ENCODE measurements at regions not wholly inside any gene's neighbourhood (a gene's known extent, or its start where the extent isn't known, plus 50 kb on each side); places are given as distances from the start of the nearest gene placed in this dataset.

DNA sequence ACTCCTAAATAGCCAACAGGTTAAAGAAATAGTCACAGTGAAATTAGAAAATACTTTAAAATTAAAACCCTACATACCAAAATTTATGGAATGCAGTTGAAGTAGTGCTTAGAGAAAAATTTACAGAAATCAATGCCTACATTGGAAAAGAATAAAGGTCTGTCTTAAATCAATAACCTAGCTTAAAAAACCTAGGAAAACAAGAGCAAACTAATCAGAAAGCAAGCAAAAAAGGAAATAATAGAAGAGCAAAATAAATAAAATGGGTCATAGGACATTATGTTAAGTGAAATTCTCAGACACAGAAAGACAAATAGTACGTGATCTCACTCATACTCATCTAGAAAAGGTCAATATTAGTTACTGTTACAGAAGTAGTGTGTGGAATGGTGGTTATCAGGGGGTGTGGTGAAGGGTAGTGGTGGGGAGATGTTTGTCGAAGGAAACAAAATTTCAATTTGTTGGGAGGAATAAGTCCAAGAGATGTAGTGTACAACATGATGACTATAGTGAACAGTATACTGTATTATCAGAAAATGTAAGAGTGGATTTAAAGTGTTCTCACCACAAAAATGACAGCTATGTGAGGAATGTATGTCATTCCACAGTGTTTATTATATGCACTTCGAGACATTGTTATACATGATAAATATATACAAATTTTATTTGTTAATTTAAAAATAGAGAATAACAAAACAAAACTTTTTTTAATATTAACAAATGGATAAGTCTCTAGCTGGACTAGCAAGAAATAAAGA, 423.6 kb downstream of the CDH26 start:
- Histone ChIP-seq H3K4me1 (ENCODE audit: control insufficient read depth, insufficient read depth, low read length) (no peaks in the 10 kb centered on the region), H3K9me3 (ENCODE audit: control insufficient read depth, insufficient read depth, low read depth, low read length) (no peaks in the 10 kb centered on the region), H3K36me3 (ENCODE audit: control insufficient read depth in 2 of 2, insufficient read depth in 1 of 2, low read length in 2 of 2) (no peaks in the 10 kb centered on the region), H3K27ac (ENCODE audit: extremely low read depth, low read depth, low read length) (no peak overlapping the region), H3K4me3 (ENCODE audit: low read depth, low read length) (no peak overlapping the region)
- ChIA-PET POLR2A (interaction anchor here (0.6 kb wide), 1 partner anchor 208 kb away, joined by 4 read pairs; no protein-coding TSS in a partner anchor), CTCF (interaction anchor here (0.7 kb wide), 1 partner anchor 609 kb away, joined by 4 read pairs; no protein-coding TSS in a partner anchor)
- TF ChIP-seq ZNF266 (tag by site-specific recombination; IDR thresholded peaks at IDR 0.05; ENCODE audit: low read depth) (no peak), ZNF37A (tag by site-specific recombination; IDR thresholded peaks at IDR 0.05) (no peak), ZNF140 (tag by site-specific recombination; IDR thresholded peaks at IDR 0.05) (no peak), ZNF335 (tag by site-specific recombination; conservative IDR thresholded peaks at IDR 0.05) (no peak), ZNF707 (tag by site-specific recombination; IDR thresholded peaks at IDR 0.05) (no peak)
- TF ChIP-seq, protein P1, sequence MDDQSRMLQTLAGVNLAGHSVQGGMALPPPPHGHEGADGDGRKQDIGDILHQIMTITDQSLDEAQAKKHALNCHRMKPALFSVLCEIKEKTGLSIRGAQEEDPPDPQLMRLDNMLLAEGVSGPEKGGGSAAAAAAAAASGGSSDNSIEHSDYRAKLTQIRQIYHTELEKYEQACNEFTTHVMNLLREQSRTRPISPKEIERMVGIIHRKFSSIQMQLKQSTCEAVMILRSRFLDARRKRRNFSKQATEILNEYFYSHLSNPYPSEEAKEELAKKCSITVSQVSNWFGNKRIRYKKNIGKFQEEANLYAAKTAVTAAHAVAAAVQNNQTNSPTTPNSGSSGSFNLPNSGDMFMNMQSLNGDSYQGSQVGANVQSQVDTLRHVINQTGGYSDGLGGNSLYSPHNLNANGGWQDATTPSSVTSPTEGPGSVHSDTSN (CRISPR knock-in tag; IDR thresholded peaks at IDR 0.05) = no peak
- TF ChIP-seq, protein P2, sequence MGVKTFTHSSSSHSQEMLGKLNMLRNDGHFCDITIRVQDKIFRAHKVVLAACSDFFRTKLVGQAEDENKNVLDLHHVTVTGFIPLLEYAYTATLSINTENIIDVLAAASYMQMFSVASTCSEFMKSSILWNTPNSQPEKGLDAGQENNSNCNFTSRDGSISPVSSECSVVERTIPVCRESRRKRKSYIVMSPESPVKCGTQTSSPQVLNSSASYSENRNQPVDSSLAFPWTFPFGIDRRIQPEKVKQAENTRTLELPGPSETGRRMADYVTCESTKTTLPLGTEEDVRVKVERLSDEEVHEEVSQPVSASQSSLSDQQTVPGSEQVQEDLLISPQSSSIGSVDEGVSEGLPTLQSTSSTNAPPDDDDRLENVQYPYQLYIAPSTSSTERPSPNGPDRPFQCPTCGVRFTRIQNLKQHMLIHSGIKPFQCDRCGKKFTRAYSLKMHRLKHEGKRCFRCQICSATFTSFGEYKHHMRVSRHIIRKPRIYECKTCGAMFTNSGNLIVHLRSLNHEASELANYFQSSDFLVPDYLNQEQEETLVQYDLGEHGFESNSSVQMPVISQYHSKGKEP (tag by site-specific recombination; IDR thresholded peaks at IDR 0.05) = no peak

DNA sequence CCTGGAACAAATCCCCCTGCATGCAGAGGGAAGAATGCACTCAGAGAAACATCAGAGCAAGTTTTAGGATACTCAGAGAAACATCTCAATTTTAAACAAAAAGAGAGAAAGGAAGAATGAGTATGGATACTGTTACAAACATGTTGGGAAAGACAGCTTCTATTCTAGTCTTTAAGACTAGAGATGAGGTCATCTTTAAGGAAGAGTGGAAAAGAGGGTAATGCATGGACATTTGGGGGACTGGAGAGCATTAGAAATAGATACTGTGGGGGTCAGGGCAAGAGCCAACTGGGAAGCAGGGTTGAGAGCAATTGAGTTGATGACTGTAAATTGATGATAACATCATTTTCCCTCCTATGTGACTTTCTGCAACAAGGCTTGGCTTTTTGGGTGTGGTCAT, 431.2 kb downstream of the CDH26 start:
- no peaks in the 10 kb centered on the region for H3K36me3 ChIP-seq (ENCODE audit: control insufficient read depth in 2 of 2, insufficient read depth in 1 of 2, low read length in 2 of 2)
- POLR2A ChIA-PET = no interaction called here
- TF ChIP-seq, protein P3, sequence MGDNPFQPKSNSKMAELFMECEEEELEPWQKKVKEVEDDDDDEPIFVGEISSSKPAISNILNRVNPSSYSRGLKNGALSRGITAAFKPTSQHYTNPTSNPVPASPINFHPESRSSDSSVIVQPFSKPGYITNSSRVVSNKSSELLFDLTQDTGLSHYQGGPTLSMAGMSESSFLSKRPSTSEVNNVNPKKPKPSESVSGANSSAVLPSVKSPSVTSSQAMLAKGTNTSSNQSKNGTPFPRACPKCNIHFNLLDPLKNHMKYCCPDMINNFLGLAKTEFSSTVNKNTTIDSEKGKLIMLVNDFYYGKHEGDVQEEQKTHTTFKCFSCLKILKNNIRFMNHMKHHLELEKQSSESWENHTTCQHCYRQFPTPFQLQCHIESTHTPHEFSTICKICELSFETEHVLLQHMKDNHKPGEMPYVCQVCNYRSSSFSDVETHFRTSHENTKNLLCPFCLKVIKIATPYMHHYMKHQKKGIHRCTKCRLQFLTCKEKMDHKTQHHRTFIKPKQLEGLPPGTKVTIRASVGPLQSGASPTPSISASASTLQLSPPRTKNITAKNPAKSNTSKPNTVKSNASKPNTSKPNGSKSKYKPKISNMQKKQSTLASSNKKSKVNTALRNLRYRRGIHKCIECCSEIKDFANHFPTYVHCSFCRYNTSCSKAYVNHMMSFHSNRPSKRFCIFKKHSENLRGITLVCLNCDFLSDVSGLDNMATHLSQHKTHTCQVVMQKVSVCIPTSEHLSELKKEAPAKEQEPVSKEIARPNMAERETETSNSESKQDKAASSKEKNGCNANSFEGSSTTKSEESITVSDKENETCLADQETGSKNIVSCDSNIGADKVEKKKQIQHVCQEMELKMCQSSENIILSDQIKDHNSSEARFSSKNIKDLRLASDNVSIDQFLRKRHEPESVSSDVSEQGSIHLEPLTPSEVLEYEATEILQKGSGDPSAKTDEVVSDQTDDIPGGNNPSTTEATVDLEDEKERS (tag by site-specific recombination; IDR thresholded peaks at IDR 0.05) = no peak
- TF ChIP-seq ZNF404 (tag by site-specific recombination; IDR thresholded peaks at IDR 0.05) = no peak
- no peak for TF ChIP-seq YY1 (tag by site-specific recombination; IDR thresholded peaks at IDR 0.05)
- TF ChIP-seq, protein P4, sequence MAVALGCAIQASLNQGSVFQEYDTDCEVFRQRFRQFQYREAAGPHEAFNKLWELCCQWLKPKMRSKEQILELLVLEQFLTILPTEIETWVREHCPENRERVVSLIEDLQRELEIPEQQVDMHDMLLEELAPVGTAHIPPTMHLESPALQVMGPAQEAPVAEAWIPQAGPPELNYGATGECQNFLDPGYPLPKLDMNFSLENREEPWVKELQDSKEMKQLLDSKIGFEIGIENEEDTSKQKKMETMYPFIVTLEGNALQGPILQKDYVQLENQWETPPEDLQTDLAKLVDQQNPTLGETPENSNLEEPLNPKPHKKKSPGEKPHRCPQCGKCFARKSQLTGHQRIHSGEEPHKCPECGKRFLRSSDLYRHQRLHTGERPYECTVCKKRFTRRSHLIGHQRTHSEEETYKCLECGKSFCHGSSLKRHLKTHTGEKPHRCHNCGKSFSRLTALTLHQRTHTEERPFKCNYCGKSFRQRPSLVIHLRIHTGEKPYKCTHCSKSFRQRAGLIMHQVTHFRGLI (tag by site-specific recombination; IDR thresholded peaks at IDR 0.05) = no peak
- TF ChIP-seq ZSCAN23 (tag by site-specific recombination; IDR thresholded peaks at IDR 0.05) = no peak
- TF ChIP-seq ZNF521 (tag by site-specific recombination; IDR thresholded peaks at IDR 0.05) = no peak
- TF ChIP-seq, protein P2 (tag by site-specific recombination; IDR thresholded peaks at IDR 0.05) = no peak
- no peak for TF ChIP-seq ZFP3 (tag by site-specific recombination; IDR thresholded peaks at IDR 0.05; ENCODE audit: low read depth)
- TF ChIP-seq, protein P5, sequence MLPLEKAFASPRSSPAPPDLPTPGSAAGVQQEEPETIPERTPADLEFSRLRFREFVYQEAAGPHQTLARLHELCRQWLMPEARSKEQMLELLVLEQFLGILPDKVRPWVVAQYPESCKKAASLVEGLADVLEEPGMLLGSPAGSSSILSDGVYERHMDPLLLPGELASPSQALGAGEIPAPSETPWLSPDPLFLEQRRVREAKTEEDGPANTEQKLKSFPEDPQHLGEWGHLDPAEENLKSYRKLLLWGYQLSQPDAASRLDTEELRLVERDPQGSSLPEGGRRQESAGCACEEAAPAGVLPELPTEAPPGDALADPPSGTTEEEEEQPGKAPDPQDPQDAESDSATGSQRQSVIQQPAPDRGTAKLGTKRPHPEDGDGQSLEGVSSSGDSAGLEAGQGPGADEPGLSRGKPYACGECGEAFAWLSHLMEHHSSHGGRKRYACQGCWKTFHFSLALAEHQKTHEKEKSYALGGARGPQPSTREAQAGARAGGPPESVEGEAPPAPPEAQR (tag by site-specific recombination; IDR thresholded peaks at IDR 0.05) = no peak
- no peak for TF ChIP-seq ZNF747 (tag by site-specific recombination; IDR thresholded peaks at IDR 0.05)
- no peak for TF ChIP-seq ZNF223 (tag by site-specific recombination; IDR thresholded peaks at IDR 0.05)
- no peak for TF ChIP-seq ZNF626 (tag by site-specific recombination; IDR thresholded peaks at IDR 0.05)
- TF ChIP-seq ZNF174 (tag by site-specific recombination; IDR thresholded peaks at IDR 0.05) = no peak
- no peak for TF ChIP-seq ZNF664 (tag by site-specific recombination; IDR thresholded peaks at IDR 0.05)
- no peak for TF ChIP-seq GLIS1 (tag by site-specific recombination; IDR thresholded peaks at IDR 0.05)
- no peak for TF ChIP-seq GFI1B (tag by site-specific recombination; IDR thresholded peaks at IDR 0.05)
- TF ChIP-seq ZNF24 (tag by site-specific recombination; IDR thresholded peaks at IDR 0.05) = no peak
- no peak for TF ChIP-seq FEZF1 (tag by site-specific recombination; IDR thresholded peaks at IDR 0.05)
- TF ChIP-seq SCRT2 (tag by site-specific recombination; IDR thresholded peaks at IDR 0.05) = no peak
- CTCF ChIA-PET = no interaction called here
- no peak overlapping the region for H3K27ac ChIP-seq (ENCODE audit: extremely low read depth, low read depth, low read length)
- no peaks in the 10 kb centered on the region for H3K9me3 ChIP-seq (ENCODE audit: control insufficient read depth, insufficient read depth, low read depth, low read length)
- H3K4me3 ChIP-seq (ENCODE audit: low read depth, low read length) = no peak overlapping the region
- H3K4me1 ChIP-seq (ENCODE audit: control insufficient read depth, insufficient read depth, low read length) = no peaks in the 10 kb centered on the region

Measured in HEK293 (cell line).